Renal cortical epithelial cell (primary cell): ENCODE measurements at regions not wholly inside any gene's neighbourhood (a gene's known extent, or its start where the extent isn't known, plus 50 kb on each side); places are given as distances from the start of the nearest gene placed in this dataset.
A peak's percentile ranks its signal among the peaks of the same experiment; 100 is the strongest.
"Not testable (repeated sequence)": the region's sequence is repeated elsewhere in the genome, so short reads cannot be mapped to it uniquely, and the experiment has no call there.

Experiments
- DNase-seq: peaks from one replicate; pipeline ENCODE4 v3.0.0-alpha.2; 2011; ENCODE audit warnings: low read depth

- no peak for DNase-seq
Observed at GRCh38 chr2:159880729-159881128, 82.7 kb upstream of the CD302 start.

GRCh38 chr2:159879051-159879604, 81.1 kb upstream of the CD302 start:
- no peak for DNase-seq

- DNase-seq, result no peak
Observed at GRCh38 chr2:159875083-159875482, 77.1 kb upstream of the CD302 start.

GRCh38 chr2:159873258-159873657, 75.2 kb upstream of the CD302 start:
- DNase-seq, result no peak

- DNase-seq, result no peak
Observed at GRCh38 chr2:159872353-159872752, 74.3 kb upstream of the CD302 start.

GRCh38 chr2:159868598-159869159, 70.7 kb upstream of the CD302 start:
- not testable (repeated sequence) for DNase-seq

- no peak for DNase-seq
Observed at GRCh38 chr2:159867567-159868361, 69.8 kb upstream of the CD302 start.

- DNase-seq, result no peak
Observed at GRCh38 chr2:159863526-159864160, 65.6 kb upstream of the CD302 start.

GRCh38 chr2:159860581-159861310, 62.7 kb upstream of the CD302 start:
- no peak for DNase-seq

GRCh38 chr2:159859583-159859982, 61.6 kb upstream of the CD302 start:
- no peak for DNase-seq

- no peak for DNase-seq
Observed at GRCh38 chr2:159856760-159857159, 58.8 kb upstream of the CD302 start.

GRCh38 chr2:159855557-159856061, 57.6 kb upstream of the CD302 start:
- peak; percentile 9 for DNase-seq

GRCh38 chr2:159855143-159855542, 57.1 kb upstream of the CD302 start:
- no peak for DNase-seq

GRCh38 chr2:159854481-159854880, 56.5 kb upstream of the CD302 start:
- DNase-seq, result no peak

- no peak for DNase-seq
Observed at GRCh38 chr2:159853101-159853500, 55.1 kb upstream of the CD302 start.

GRCh38 chr2:159851941-159852340, 53.9 kb upstream of the CD302 start:
- no peak for DNase-seq

- DNase-seq, result no peak
Observed at GRCh38 chr2:159850789-159851188, 52.8 kb upstream of the CD302 start.

GRCh38 chr2:159849160-159849813, 51.3 kb upstream of the CD302 start:
- no peak for DNase-seq
